Right ventricle myocardium superior (tissue), 1 donor: ENCODE measurements at regions not wholly inside any gene's neighbourhood (a gene's known extent, or its start where the extent isn't known, plus 50 kb on each side); places are given as distances from the start of the nearest gene placed in this dataset.

Source experiments
- ATAC-seq: fragments of 200-7000 bp; cut with Tn5 transposase; one replicate; pipeline ENCODE4 v1.9.1; 2020; ENCODE audit warnings: mild to moderate bottlenecking; ENCODE audit not compliant: poor library complexity
- DNase-seq: peaks from one replicate; pipeline ENCODE4 v3.0.0-alpha.2; 2020
- intact Hi-C: fragments of 100-400 bp; cut with DNase I; formaldehyde crosslinking; loops from one replicate; pipeline ENCODE4 v1.11.2; 2022
- donor health status: DM: no; HTN: yes; CAD: no; lungs with severe emphysema.

- intact Hi-C loops = no loop called here
- DNase-seq (peak; percentile 85), ATAC-seq (peak; percentile 93)
Observed at GRCh38 chr6:166056637-166057036, 111.0 kb downstream of the TBXT start.

GRCh38 chr6:166055801-166056200, 111.8 kb downstream of the TBXT start:
- DNase-seq (no peak), ATAC-seq (no peak)
- intact Hi-C loops = no loop called here

GRCh38 chr6:166052837-166053236, 114.8 kb downstream of the TBXT start:
- intact Hi-C loops = no loop called here
- DNase-seq = no peak
- ATAC-seq = no peak

GRCh38 chr6:166050559-166050958, 117.1 kb downstream of the TBXT start:
- no peak for DNase-seq
- intact Hi-C loops = no loop called here
- ATAC-seq = no peak

- DNase-seq (no peak), ATAC-seq (no peak)
- intact Hi-C loops = no loop called here
Observed at GRCh38 chr6:166046982-166047381, 120.7 kb downstream of the TBXT start.

GRCh38 chr6:166046226-166046625, 121.4 kb downstream of the TBXT start:
- intact Hi-C loops = no loop called here
- ATAC-seq (no peak), DNase-seq (no peak)

- ATAC-seq (no peak), DNase-seq (no peak)
- intact Hi-C loops = no loop called here
Observed at GRCh38 chr6:166045860-166046200, 121.8 kb downstream of the TBXT start.

- DNase-seq (no peak), ATAC-seq (no peak)
- intact Hi-C loops = no loop called here
Observed at GRCh38 chr6:166045173-166045859, 122.3 kb downstream of the TBXT start.

- DNase-seq (no peak), ATAC-seq (no peak)
- intact Hi-C loops = no loop called here
Observed at GRCh38 chr6:166041277-166041676, 126.4 kb downstream of the TBXT start.

- no peak for DNase-seq
- intact Hi-C loops = no loop called here
- no peak for ATAC-seq
Observed at GRCh38 chr6:166040292-166040691, 127.4 kb downstream of the TBXT start.

- intact Hi-C loops = no loop called here
- no peak for ATAC-seq
Observed at GRCh38 chr6:166036316-166037095, 131.1 kb downstream of the TBXT start.

GRCh38 chr6:166032366-166033200, 135.1 kb downstream of the TBXT start:
- DNase-seq = peak; percentile 87
- ATAC-seq = peak; percentile 97
- intact Hi-C loops = no loop called here

More at GRCh38 chr6:166036316-166037095, 131.1 kb downstream of the TBXT start:
- DNase-seq = no peak

- DNase-seq (no peak), ATAC-seq (no peak)
- intact Hi-C loops = no loop called here
Observed at GRCh38 chr6:166031275-166031674, 136.4 kb downstream of the TBXT start.

GRCh38 chr6:166029506-166029905, 138.1 kb downstream of the TBXT start:
- intact Hi-C loops = no loop called here
- DNase-seq (no peak), ATAC-seq (no peak)

GRCh38 chr6:166027761-166028160, 139.9 kb downstream of the TBXT start:
- DNase-seq (no peak), ATAC-seq (no peak)
- intact Hi-C loops = no loop called here

- ATAC-seq (peak; percentile 79), DNase-seq (peak; percentile 62)
- intact Hi-C loops = no loop called here
Observed at GRCh38 chr6:166026586-166027126, 141.0 kb downstream of the TBXT start.

GRCh38 chr6:166025149-166025898, 142.3 kb downstream of the TBXT start:
- intact Hi-C loops = no loop called here
- DNase-seq = peak; percentile 64
- ATAC-seq = peak; percentile 69

- no peak for DNase-seq
- ATAC-seq = no peak
- intact Hi-C loops = no loop called here
Observed at GRCh38 chr6:166024252-166024651, 143.4 kb downstream of the TBXT start.
